Nephron (organoid): ENCODE measurements at regions not wholly inside any gene's neighbourhood (a gene's known extent, or its start where the extent isn't known, plus 50 kb on each side); places are given as distances from the start of the nearest gene placed in this dataset.

Experiments used
- H3K27ac Mint-ChIP-seq, 3 experiments: 2 replicates each; pipeline ENCODE4 v1.8.0; 2020; ENCODE audit warnings: mixed read lengths in 3 of 3, mild to moderate bottlenecking in 2 of 3, moderate library complexity in 1 of 3
- H3K27me3 Mint-ChIP-seq: 2 replicates; pipeline ENCODE4 v1.8.0; 2021; ENCODE audit warnings: low read depth, mild to moderate bottlenecking, moderate library complexity, mixed read lengths
- H3K36me3 Mint-ChIP-seq: 2 replicates; pipeline ENCODE4 v1.8.0; 2020; ENCODE audit warnings: low read depth, mixed read lengths
- H3K4me1 Mint-ChIP-seq: 2 replicates; pipeline ENCODE4 v1.8.0; 2020; ENCODE audit warnings: mixed read lengths
- H3K4me3 Mint-ChIP-seq, 3 experiments: 2 replicates each; pipeline ENCODE4 v1.8.0; 2020; ENCODE audit warnings: mild to moderate bottlenecking in 3 of 3, mixed read lengths in 3 of 3, moderate library complexity in 2 of 3
- H3K9me3 Mint-ChIP-seq: 2 replicates; pipeline ENCODE4 v1.8.0; 2020; ENCODE audit warnings: mixed read lengths
- TF ChIP-seq, protein P1 (sequence below), 3 experiments: fragments of 200-600 bp; sonication (generic); IDR thresholded peaks; one replicate each; pipeline ENCODE4 v1.5.0; 2021; ENCODE audit warnings: antibody characterized with exemption in 3 of 3; ENCODE audit not compliant: unreplicated experiment in 3 of 3

DNA sequence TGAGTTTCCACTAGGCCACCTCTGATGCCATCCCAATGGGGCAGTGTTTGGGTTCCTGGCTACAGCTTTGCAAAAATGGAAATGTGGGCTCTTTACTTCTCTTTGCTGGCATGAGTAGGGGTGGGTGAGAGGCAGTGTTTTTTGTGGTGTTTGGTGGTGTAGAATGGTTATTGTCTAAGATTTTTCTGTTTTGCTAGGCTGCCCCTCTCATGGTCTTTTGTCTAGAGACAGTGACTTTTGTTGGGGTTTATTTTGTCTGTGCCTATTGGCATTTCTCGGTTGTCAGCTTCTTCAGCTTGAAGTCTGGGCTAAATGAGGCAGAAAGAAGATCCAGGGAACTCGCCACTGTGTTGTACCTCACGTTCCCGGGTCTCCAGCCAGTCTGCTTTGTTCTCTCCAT lies 112.1 kb downstream of the CENPF start:
- peaks cover 16% of the 10 kb centered on the region for H3K4me1 Mint-ChIP-seq
- H3K27ac Mint-ChIP-seq, result no peak overlapping the region
- no peaks in the 10 kb centered on the region for H3K36me3 Mint-ChIP-seq
- H3K27me3 Mint-ChIP-seq, result no peaks in the 10 kb centered on the region
- TF ChIP-seq, protein P1, sequence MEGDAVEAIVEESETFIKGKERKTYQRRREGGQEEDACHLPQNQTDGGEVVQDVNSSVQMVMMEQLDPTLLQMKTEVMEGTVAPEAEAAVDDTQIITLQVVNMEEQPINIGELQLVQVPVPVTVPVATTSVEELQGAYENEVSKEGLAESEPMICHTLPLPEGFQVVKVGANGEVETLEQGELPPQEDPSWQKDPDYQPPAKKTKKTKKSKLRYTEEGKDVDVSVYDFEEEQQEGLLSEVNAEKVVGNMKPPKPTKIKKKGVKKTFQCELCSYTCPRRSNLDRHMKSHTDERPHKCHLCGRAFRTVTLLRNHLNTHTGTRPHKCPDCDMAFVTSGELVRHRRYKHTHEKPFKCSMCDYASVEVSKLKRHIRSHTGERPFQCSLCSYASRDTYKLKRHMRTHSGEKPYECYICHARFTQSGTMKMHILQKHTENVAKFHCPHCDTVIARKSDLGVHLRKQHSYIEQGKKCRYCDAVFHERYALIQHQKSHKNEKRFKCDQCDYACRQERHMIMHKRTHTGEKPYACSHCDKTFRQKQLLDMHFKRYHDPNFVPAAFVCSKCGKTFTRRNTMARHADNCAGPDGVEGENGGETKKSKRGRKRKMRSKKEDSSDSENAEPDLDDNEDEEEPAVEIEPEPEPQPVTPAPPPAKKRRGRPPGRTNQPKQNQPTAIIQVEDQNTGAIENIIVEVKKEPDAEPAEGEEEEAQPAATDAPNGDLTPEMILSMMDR (IDR thresholded peaks at IDR 0.05; ENCODE audit: unreplicated experiment in 3 of 3), result no peak
- no peak overlapping the region for H3K4me3 Mint-ChIP-seq
- H3K9me3 Mint-ChIP-seq, result no peaks in the 10 kb centered on the region

DNA sequence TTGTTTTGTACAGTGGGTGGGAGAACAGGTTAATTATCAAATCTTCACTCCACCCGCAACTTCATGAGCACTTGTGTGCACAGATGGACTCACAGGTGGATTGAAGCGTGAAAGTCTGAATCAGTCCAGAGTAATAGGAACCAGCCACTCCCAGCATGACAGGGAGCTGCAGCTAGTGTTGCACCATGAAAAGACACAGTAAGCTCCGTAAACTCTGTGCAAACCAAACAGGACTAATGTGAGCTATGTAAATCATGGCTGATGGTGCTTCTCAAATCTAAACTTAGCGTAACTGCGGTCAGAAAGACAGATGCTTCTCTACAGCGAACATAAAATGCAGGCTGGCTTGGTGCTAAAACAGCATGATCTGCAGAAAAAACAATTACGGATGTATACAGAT lies 114.4 kb downstream of the CENPF start:
- no peaks in the 10 kb centered on the region for H3K36me3 Mint-ChIP-seq
- H3K4me3 Mint-ChIP-seq, result no peak overlapping the region

DNA sequence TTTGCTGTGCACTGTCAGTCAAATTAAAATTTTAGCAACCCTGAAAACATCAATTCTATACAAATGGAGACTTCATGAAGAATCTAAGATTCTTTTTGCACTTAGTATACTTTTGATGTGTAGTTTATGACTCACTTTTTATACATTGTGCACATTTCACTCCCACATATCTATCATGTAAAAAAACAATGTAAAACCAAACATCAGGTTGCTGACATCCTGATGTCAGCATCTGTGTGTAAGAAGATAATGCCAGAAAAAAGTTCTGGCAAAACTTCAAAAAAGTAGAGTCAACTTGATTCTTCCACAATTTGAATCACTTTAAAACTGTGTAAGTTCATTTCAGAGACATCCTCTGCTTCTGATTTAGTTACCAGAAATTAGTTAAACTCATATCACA lies 115.7 kb downstream of the CENPF start:
- peaks cover 4% of the 10 kb centered on the region for H3K27me3 Mint-ChIP-seq
- H3K27ac Mint-ChIP-seq, result no peak overlapping the region
- H3K4me3 Mint-ChIP-seq, result no peak overlapping the region
- peaks cover 16% of the 10 kb centered on the region for H3K4me1 Mint-ChIP-seq
- TF ChIP-seq, protein P1 (IDR thresholded peaks at IDR 0.05; ENCODE audit: unreplicated experiment in 3 of 3), result no peak
- peaks cover 6% of the 10 kb centered on the region for H3K9me3 Mint-ChIP-seq
- H3K36me3 Mint-ChIP-seq, result no peaks in the 10 kb centered on the region

More for the DNA sequence above, 114.4 kb downstream of the CENPF start:
- Mint-ChIP-seq H3K9me3 (no peaks in the 10 kb centered on the region), H3K27me3 (no peaks in the 10 kb centered on the region), H3K27ac (peak overlapping the region in 1 of 3 experiments; percentile 56), H3K4me1 (peaks cover 16% of the 10 kb centered on the region)
- TF ChIP-seq, protein P1 (IDR thresholded peaks at IDR 0.05; ENCODE audit: unreplicated experiment in 3 of 3), result no peak

DNA sequence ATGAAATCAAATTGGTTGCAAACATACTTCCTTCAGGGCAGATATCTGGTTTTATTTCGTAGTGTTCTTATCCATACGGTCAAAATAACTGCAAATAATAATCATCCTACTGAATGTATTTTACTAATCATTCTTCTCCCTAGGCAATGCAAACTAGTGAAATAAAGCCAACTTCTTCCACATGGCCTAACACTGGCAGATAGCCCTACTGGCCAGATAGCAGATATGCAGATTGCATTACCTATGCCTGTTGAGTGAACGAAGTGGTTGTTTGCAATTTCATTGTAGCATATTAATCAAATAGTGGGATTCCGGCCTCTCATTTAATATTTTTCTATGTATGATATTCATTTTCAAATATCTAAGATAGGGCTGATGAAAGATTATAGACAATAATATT lies 116.2 kb downstream of the CENPF start:
- H3K4me1 Mint-ChIP-seq, result peaks cover 16% of the 10 kb centered on the region
- H3K9me3 Mint-ChIP-seq, result peaks cover 7% of the 10 kb centered on the region
- no peak overlapping the region for H3K27ac Mint-ChIP-seq
- TF ChIP-seq, protein P1 (IDR thresholded peaks at IDR 0.05; ENCODE audit: unreplicated experiment in 3 of 3), result no peak
- no peak overlapping the region for H3K4me3 Mint-ChIP-seq
- peaks cover 4% of the 10 kb centered on the region for H3K27me3 Mint-ChIP-seq
- H3K36me3 Mint-ChIP-seq, result no peaks in the 10 kb centered on the region

DNA sequence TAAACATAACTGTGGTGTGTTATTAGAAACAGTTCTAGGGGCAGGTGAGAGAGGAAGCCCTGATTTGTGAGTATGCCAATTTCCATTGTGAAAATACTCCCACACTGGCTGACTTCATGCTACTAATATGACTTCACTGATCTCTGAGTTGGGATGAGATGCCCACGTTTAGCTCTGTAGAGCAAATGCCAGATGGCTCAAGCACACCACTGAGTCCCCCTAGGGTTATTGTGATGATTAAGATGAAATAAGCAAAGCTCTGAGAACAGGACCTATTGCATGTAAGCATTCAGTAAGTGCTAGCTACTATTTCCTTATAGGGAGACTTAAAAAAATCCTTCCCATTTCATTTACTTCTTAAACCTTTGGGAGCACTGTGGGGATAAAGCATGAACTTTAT lies 117.6 kb downstream of the CENPF start:
- TF ChIP-seq, protein P1 (IDR thresholded peaks at IDR 0.05; ENCODE audit: unreplicated experiment in 3 of 3), result no peak
- H3K4me1 Mint-ChIP-seq, result peaks cover 16% of the 10 kb centered on the region
- H3K36me3 Mint-ChIP-seq, result no peaks in the 10 kb centered on the region
- H3K4me3 Mint-ChIP-seq, result no peak overlapping the region
- no peak overlapping the region for H3K27ac Mint-ChIP-seq
- peaks cover 7% of the 10 kb centered on the region for H3K9me3 Mint-ChIP-seq
- peaks cover 4% of the 10 kb centered on the region for H3K27me3 Mint-ChIP-seq

DNA sequence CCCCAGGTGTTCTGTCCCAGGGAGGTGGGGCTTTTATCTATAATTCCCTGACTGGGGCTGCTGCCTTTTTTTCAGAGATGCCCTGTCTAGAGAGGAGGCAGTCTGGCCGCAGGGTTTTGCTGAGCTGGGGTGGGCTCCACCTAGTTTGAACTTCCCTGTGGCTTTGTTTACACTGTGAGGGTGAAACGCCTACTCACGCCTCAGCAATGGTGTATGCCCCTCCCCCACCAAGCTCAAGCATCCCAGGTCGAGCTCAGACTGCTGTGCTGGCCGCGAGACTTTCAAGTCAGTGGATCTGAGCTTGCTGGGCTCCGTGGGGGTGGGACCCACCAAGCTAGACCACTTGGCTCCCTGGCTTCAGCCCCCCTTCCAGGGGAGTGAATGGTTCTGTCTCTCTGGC lies 124.3 kb downstream of the CENPF start:
- Mint-ChIP-seq H3K4me3 (no peak overlapping the region), H3K27ac (no peak overlapping the region), H3K27me3 (peaks cover 4% of the 10 kb centered on the region), H3K36me3 (no peaks in the 10 kb centered on the region), H3K4me1 (no peaks in the 10 kb centered on the region), H3K9me3 (peaks cover 13% of the 10 kb centered on the region)
- TF ChIP-seq, protein P1 (IDR thresholded peaks at IDR 0.05; ENCODE audit: unreplicated experiment in 3 of 3), result no peak
